Esophagus muscularis mucosa (tissue), 4 donors: ENCODE measurements at regions not wholly inside any gene's neighbourhood (a gene's known extent, or its start where the extent isn't known, plus 50 kb on each side); places are given as distances from the start of the nearest gene placed in this dataset.

Source experiments
- CTCF ChIP-seq, 3 experiments: fragments of 200-600 bp in 2 of 3; fragments of 450-650 bp in 1 of 3; sonication (generic) in 2 of 3; IDR thresholded peaks; one replicate each; pipeline ENCODE4 v1.5.1; 2017 to 2019; ENCODE audit warnings: antibody characterized with exemption in 3 of 3, mild to moderate bottlenecking in 2 of 3, moderate library complexity in 1 of 3
- EP300 ChIP-seq: sonication (generic); formaldehyde crosslinking; IDR thresholded peaks from one replicate; pipeline ENCODE4 v1.6.1; 2017; ENCODE audit warnings: antibody characterized with exemption
- POLR2A ChIP-seq: fragments of 450-650 bp; IDR thresholded peaks from one replicate; pipeline ENCODE4 v1.6.1; 2017; ENCODE audit warnings: antibody characterized with exemption, moderate library complexity, mild to moderate bottlenecking, low read depth

- TF ChIP-seq CTCF (IDR thresholded peaks at IDR 0.05), result no peak
- no peak for TF ChIP-seq POLR2A
- TF ChIP-seq EP300, result no peak
These were observed 714.5 kb upstream of the POT1 start for GRCh38 chr7:125644109-125644508.
